Uterus (tissue), 2 donors: ENCODE measurements at regions not wholly inside any gene's neighbourhood (a gene's known extent, or its start where the extent isn't known, plus 50 kb on each side); places are given as distances from the start of the nearest gene placed in this dataset.

Experiments used
- CTCF ChIP-seq, 4 experiments: fragments of 200-600 bp in 2 of 4; fragments of 450-650 bp in 2 of 4; sonication (generic) in 2 of 4; IDR thresholded peaks; one replicate each; pipeline ENCODE4 v1.5.1; 2016 to 2019; ENCODE audit warnings: antibody characterized with exemption in 4 of 4, mild to moderate bottlenecking in 2 of 4, moderate library complexity in 1 of 4
- POLR2A ChIP-seq, 2 donors: fragments of 450-650 bp; IDR thresholded peaks; one replicate each; pipeline ENCODE4 v1.6.1; 2016; ENCODE audit warnings: antibody characterized with exemption in 2 of 2, mild to moderate bottlenecking in 1 of 2, moderate library complexity in 1 of 2

DNA sequence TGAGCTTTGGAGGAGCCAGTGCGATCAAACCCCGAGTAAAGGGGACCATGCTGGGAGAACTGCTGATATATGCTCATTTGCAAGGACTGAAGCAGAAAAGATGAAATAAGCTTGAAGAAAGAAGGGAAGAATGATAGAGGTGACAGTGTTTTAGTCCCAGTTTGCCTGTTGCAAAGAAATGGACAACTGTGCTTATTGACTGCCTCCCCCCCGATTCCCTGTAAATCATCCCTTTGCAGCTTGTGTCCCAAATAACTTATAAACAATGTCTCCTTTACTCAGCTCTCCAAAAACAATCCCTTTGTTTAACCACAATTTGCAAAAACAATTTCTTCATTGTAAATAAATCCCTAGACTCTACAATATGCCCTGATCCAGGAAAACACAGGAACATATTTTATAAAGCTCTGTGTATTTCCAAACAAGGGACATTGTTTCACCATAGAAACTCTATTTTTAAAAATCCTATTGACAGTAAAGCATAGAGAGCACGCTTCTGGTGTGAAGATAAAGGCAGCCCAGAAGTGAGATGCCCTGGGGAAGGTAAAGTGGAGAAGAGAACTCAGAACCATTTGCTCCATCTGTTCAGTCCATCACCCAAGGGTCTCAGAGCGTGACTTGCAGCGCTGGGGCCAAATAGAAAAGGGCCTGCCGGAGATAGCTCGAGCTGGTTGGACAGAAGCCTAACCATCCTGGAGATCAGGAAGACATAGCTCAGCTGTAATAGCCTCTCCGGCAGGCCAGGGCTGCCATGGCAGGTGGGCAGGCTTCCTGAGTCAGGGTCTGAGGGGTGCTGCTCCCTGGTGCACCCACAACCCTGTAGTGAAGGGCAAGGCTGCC is 280.5 kb downstream of the WDR11 start:
- TF ChIP-seq CTCF (IDR thresholded peaks at IDR 0.05) (no peak), POLR2A (IDR thresholded peaks at IDR 0.05) (no peak)
